Natural killer cell (primary cell): ENCODE measurements at regions not wholly inside any gene's neighbourhood (a gene's known extent, or its start where the extent isn't known, plus 50 kb on each side); places are given as distances from the start of the nearest gene placed in this dataset.
A peak's percentile ranks its signal among the peaks of the same experiment; 100 is the strongest.

Source experiments
- ATAC-seq, 3 donors: fragments of 150-1000 bp in 2 of 3; fragments of 200-7000 bp in 1 of 3; cut with Tn5 transposase; 1 replicate in 1 of 3; 2 replicates in 2 of 3; pipeline ENCODE4 v1.10.0; 2021; ENCODE audit warnings: mild to moderate bottlenecking in 2 of 3, moderate library complexity in 2 of 3
- DNase-seq, 2 donors: peaks; one replicate each; pipeline versions ENCODE4 v3.0.0 to v3.0.0-alpha.2; 2013 to 2021; ENCODE audit warnings: mixed read lengths in 1 of 2
- H3K27ac ChIP-seq: one replicate; pipeline ENCODE4 v1.5.1; 2013; ENCODE audit warnings: mild to moderate bottlenecking, low read length
- H3K27me3 ChIP-seq: one replicate; pipeline ENCODE4 v1.6.1; 2013; ENCODE audit warnings: low read length; ENCODE audit not compliant: control insufficient read depth, insufficient read depth
- H3K36me3 ChIP-seq: one replicate; pipeline ENCODE4 v1.6.1; 2013; ENCODE audit warnings: low read length; ENCODE audit not compliant: control insufficient read depth, insufficient read depth
- H3K4me1 ChIP-seq: one replicate; pipeline ENCODE4 v1.6.1; 2013; ENCODE audit warnings: low read length; ENCODE audit not compliant: control insufficient read depth, insufficient read depth
- H3K4me3 ChIP-seq: one replicate; pipeline ENCODE4 v1.5.1; 2013; ENCODE audit warnings: low read length
- H3K9me3 ChIP-seq: one replicate; pipeline ENCODE4 v1.6.1; 2013; ENCODE audit warnings: low read length; ENCODE audit not compliant: control insufficient read depth, insufficient read depth
- H3K27ac Mint-ChIP-seq, 2 donors: one replicate each; pipeline ENCODE4 v1.8.0; 2022; ENCODE audit warnings: mild to moderate bottlenecking in 2 of 2, mixed read lengths in 2 of 2, moderate library complexity in 1 of 2
- H3K27me3 Mint-ChIP-seq, 2 donors: one replicate each; pipeline ENCODE4 v1.8.0; 2022; ENCODE audit warnings: low read depth in 2 of 2, mixed read lengths in 2 of 2
- H3K36me3 Mint-ChIP-seq: one replicate; pipeline ENCODE4 v1.8.0; 2022; ENCODE audit warnings: mixed read lengths
- H3K4me1 Mint-ChIP-seq, 2 donors: one replicate each; pipeline ENCODE4 v1.8.0; 2022; ENCODE audit warnings: mixed read lengths in 2 of 2
- H3K4me3 Mint-ChIP-seq: one replicate; pipeline ENCODE4 v1.8.0; 2022; ENCODE audit warnings: mild to moderate bottlenecking, moderate library complexity, mixed read lengths
- H3K9me3 Mint-ChIP-seq, 2 donors: one replicate each; pipeline ENCODE4 v1.8.0; 2022; ENCODE audit warnings: mixed read lengths in 2 of 2
- CTCF ChIP-seq: fragments of 200-600 bp; IDR thresholded peaks from one replicate; pipeline ENCODE4 v1.8.0; 2022; ENCODE audit warnings: antibody characterized with exemption
- WGBS: methylation state at CpG from one replicate; pipeline ENCODE4 v1.1.7; 2013; ENCODE audit warnings: missing lambda C conversion rate; ENCODE audit not compliant: insufficient coverage; 5-methylcytosine and 5-hydroxymethylcytosine counted together
- intact Hi-C: fragments of 100-400 bp; cut with micrococcal nuclease; formaldehyde crosslinking; loops from one replicate; pipeline ENCODE4 v1.14.2; 2022

DNA sequence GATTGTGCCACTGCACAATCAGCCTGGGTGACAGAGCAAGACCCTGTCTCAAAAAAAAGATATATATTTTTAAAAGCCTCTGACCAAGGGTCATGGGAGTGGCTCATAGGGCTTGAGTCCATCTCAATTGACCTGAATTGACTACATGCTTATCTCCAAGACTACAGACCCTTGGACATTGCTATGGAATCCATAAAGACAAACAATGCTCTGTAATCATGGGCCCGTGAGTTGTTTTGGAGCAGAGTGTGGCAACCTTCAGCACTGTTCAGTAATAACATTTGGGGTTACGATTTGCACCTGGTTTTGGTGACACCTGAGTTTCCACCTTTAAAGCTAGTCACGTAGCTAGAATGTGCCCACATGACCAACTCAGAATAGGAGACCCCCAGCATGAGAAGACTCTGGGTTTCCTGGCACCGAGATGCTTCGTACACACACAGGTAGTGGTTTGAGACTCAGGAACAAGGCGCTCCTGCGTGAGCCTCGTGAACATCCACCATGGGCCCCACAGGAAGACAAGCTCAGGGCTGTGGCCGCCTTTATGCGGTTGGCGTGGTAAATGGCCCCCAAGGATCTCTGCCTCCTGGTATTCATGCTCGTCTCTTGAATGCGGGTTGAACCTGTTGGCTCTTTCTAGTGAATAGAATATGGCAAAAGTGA, 66.6 kb upstream of the RPH3AL start:
- ATAC-seq (peak in 1 of 3 donors; percentile 25), DNase-seq (peak in 1 of 2 donors; percentile 77)
- no peak for TF ChIP-seq CTCF
- Histone ChIP-seq H3K4me3 (no peak overlapping the region), H3K27ac (peak overlapping the region; percentile 30), H3K36me3 (no peaks in the 10 kb centered on the region), H3K4me1 (peaks cover 64% of the 10 kb centered on the region), H3K27me3 (no peaks in the 10 kb centered on the region), H3K9me3 (no peaks in the 10 kb centered on the region)
- peaks cover 35 to 47% of the 10 kb centered on the region in 2 donors for H3K4me1 Mint-ChIP-seq
- peak overlapping the region; percentile 56 to 65 for H3K27ac Mint-ChIP-seq
- H3K36me3 Mint-ChIP-seq, result no peaks in the 10 kb centered on the region
- H3K4me3 Mint-ChIP-seq, result no peak overlapping the region
- 13% methylated on average over 13 of the region's 13 CpGs for WGBS
- no peaks in the 10 kb centered on the region for H3K9me3 Mint-ChIP-seq
- intact Hi-C loops, result no loop called here
- peaks cover 0 to 3% of the 10 kb centered on the region in 2 donors for H3K27me3 Mint-ChIP-seq

DNA sequence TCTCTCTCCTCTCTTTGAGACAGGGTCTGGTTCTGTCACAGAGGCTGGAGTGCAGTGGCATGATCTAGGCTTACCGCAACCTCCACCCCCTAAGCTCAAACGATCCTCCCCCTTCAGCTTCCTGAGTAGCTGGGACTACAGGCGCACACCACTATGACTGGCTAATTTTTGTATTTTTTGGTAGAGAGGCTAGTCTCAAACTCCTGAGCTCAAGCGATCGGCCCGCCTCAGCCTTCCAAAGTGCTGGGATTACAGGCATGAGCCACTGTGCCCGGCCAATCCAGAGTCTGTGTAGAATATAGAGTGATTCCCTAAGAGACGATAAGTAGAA, 65.8 kb upstream of the RPH3AL start:
- no peaks in the 10 kb centered on the region for H3K9me3 Mint-ChIP-seq
- no peaks in the 10 kb centered on the region for H3K27me3 ChIP-seq
- H3K4me1 ChIP-seq, result peaks cover 72% of the 10 kb centered on the region
- peak; percentile 81 to 83 (median 82) for ATAC-seq
- DNase-seq, result peak in 1 of 2 donors; percentile 83
- H3K27me3 Mint-ChIP-seq, result peaks cover 0 to 3% of the 10 kb centered on the region in 2 donors
- no peaks in the 10 kb centered on the region for H3K36me3 ChIP-seq
- TF ChIP-seq CTCF, result no peak
- H3K4me3 ChIP-seq, result no peak overlapping the region
- peak overlapping the region; percentile 77 for H3K4me3 Mint-ChIP-seq
- H3K36me3 Mint-ChIP-seq, result no peaks in the 10 kb centered on the region
- H3K27ac ChIP-seq, result peak overlapping the region; percentile 15
- H3K4me1 Mint-ChIP-seq, result peaks cover 39 to 53% of the 10 kb centered on the region in 2 donors
- H3K27ac Mint-ChIP-seq, result peak overlapping the region; percentile 64 to 78
- intact Hi-C loops, result no loop called here
- H3K9me3 ChIP-seq, result no peaks in the 10 kb centered on the region
- 24% methylated on average over 7 of the region's 8 CpGs for WGBS

DNA sequence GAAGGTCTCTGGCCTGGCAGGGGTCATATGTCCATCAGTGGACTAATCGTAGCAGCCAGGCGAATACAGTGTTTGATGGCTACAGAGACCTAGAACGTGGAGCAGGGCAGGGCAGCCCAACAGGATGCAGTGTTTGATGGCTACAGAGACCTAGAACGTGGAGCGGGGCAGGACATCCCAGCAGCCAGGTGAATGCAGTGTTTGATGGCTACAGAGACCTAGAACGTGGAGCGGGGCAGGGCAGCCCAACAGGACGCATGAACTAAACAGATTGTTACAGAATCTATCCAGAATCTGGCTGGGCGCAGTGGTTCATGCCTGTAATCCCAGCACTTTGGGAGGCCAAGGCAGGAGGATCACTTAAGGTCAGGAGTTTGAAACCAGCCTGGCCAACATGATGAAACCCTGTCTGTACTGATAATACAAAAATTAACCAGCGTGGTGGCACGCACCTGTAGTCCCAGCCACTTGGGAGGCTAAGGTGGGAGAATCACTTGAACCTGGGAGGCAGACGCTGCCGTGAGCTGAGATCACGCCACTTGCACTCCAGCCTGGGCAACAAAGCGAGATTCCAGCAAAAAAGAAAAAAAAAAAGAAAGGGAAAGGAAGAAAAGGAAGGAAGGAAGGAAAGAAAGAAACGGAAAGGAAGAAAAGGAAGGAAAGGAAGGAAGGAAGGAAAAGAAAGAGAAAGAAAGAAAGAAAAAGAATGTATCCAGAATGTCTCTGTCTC, 65.2 kb upstream of the RPH3AL start:
- 75% methylated on average over 16 of the region's 16 CpGs for WGBS

More for the DNA sequence above, 65.2 kb upstream of the RPH3AL start:
- Histone ChIP-seq H3K9me3 (no peaks in the 10 kb centered on the region), H3K4me3 (no peak overlapping the region), H3K27ac (no peak overlapping the region), H3K36me3 (no peaks in the 10 kb centered on the region), H3K27me3 (no peaks in the 10 kb centered on the region), H3K4me1 (peaks cover 77% of the 10 kb centered on the region)
- ATAC-seq (no peak), DNase-seq (peak in 1 of 2 donors; percentile 21)
- peak overlapping the region; percentile 77 for H3K4me3 Mint-ChIP-seq
- no peaks in the 10 kb centered on the region for H3K36me3 Mint-ChIP-seq
- no peaks in the 10 kb centered on the region for H3K9me3 Mint-ChIP-seq
- H3K27me3 Mint-ChIP-seq, result peaks cover 0 to 3% of the 10 kb centered on the region in 2 donors
- H3K27ac Mint-ChIP-seq, result peak overlapping the region; percentile 64 to 78
- intact Hi-C loops, result no loop called here
- H3K4me1 Mint-ChIP-seq, result peaks cover 42 to 55% of the 10 kb centered on the region in 2 donors
- no peak for TF ChIP-seq CTCF
